ENCODE measurements at regions not wholly inside any gene's neighbourhood (a gene's known extent, or its start where the extent isn't known, plus 50 kb on each side); places are given as distances from the start of the nearest gene placed in this dataset.
A peak's percentile ranks its signal among the peaks of the same experiment; 100 is the strongest.

GRCh38 chr6:134722200-134722870 lies 227.6 kb downstream of the ALDH8A1 start:
- Histone ChIP-seq H3K27me3 (replicated peaks; ENCODE audit: insufficient read depth) (no peaks in the 10 kb centered on the region), H3F3A (ENCODE audit: insufficient read depth) (no peaks in the 10 kb centered on the region), H3K4me1 (ENCODE audit: insufficient read depth) (peaks cover 25% of the 10 kb centered on the region), H3K36me3 (ENCODE audit: low read depth) (no peaks in the 10 kb centered on the region), H3K9me3 (ENCODE audit: low read depth) (no peaks in the 10 kb centered on the region), H2AFZ (peak overlapping the region; percentile 72), H3K27ac (peak overlapping the region; percentile 35), H4K20me1 (ENCODE audit: insufficient read depth) (no peaks in the 10 kb centered on the region), H3K79me2 (ENCODE audit: insufficient read depth) (no peaks in the 10 kb centered on the region), H3K4me2 (ENCODE audit: unreplicated experiment) (peak overlapping the region; percentile 73), H3K9ac (no peak overlapping the region), H3K9me2 (ENCODE audit: insufficient read depth) (no peaks in the 10 kb centered on the region), H3K4me3 (peak overlapping the region; percentile 47; the same call in 1 of the 2 replicates)
- TF ChIP-seq EZH2phosphoT487 (IDR thresholded peaks at IDR 0.05; ENCODE audit: insufficient read depth, low read depth) (no peak), EZH2 (IDR thresholded peaks at IDR 0.05; ENCODE audit: insufficient read depth, poor library complexity, severe bottlenecking) (no peak)
- in situ Hi-C loops (cut with MboI): no loop called here
- peak; percentile 36 for DNase-seq
- WGBS, 2 experiments (ENCODE audit: low coverage in 1 of 2, low lambda C conversion rate in 2 of 2, missing lambda C conversion rate in 2 of 2): 13 to 21% methylated on average over 5 of the region's 5 CpGs

DNA sequence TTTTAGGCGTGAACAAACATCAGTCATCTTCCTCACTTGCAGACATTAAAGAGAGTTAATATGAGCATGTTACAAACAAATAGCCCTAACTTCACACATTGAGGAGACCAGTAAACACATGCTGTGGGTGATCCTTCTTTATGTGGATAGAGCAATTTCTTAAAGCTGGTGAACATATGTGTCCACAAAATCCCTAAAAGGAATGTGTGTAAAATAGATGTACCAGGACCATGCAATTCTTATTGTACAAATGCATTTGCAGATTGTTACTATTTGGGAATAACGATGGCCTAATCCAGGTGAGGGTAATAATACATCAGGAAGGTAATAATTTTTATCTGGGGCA lies 228.9 kb downstream of the ALDH8A1 start:
- H3K27me3 ChIP-seq (replicated peaks; ENCODE audit: insufficient read depth): no peaks in the 10 kb centered on the region
- no peaks in the 10 kb centered on the region for H3K9me2 ChIP-seq (ENCODE audit: insufficient read depth)
- WGBS, 2 experiments (ENCODE audit: low coverage in 1 of 2, low lambda C conversion rate in 2 of 2, missing lambda C conversion rate in 2 of 2): 62 to 67% methylated on average over 2 of the region's 2 CpGs
- H3K4me3 ChIP-seq: no peak overlapping the region
- H3K9me3 ChIP-seq (ENCODE audit: low read depth): no peaks in the 10 kb centered on the region
- TF ChIP-seq EZH2phosphoT487 (IDR thresholded peaks at IDR 0.05; ENCODE audit: insufficient read depth, low read depth): no peak
- no peak for TF ChIP-seq EZH2 (IDR thresholded peaks at IDR 0.05; ENCODE audit: insufficient read depth, poor library complexity, severe bottlenecking)
- H2AFZ ChIP-seq: no peak overlapping the region
- H4K20me1 ChIP-seq (ENCODE audit: insufficient read depth): no peaks in the 10 kb centered on the region
- peaks cover 25% of the 10 kb centered on the region for H3K4me1 ChIP-seq (ENCODE audit: insufficient read depth)
- no peak overlapping the region for H3K4me2 ChIP-seq (ENCODE audit: unreplicated experiment)
- H3F3A ChIP-seq (ENCODE audit: insufficient read depth): no peaks in the 10 kb centered on the region
- H3K79me2 ChIP-seq (ENCODE audit: insufficient read depth): no peaks in the 10 kb centered on the region
- no peak for DNase-seq
- no peaks in the 10 kb centered on the region for H3K36me3 ChIP-seq (ENCODE audit: low read depth)
- in situ Hi-C loops (cut with MboI): no loop called here
- no peak overlapping the region for H3K27ac ChIP-seq
- H3K9ac ChIP-seq: no peak overlapping the region

GRCh38 chr6:134720353-134721059 lies 229.4 kb downstream of the ALDH8A1 start:
- peak overlapping the region; percentile 62 for H2AFZ ChIP-seq
- no peaks in the 10 kb centered on the region for H3K27me3 ChIP-seq (replicated peaks; ENCODE audit: insufficient read depth)
- WGBS, 2 experiments (ENCODE audit: low coverage in 1 of 2, low lambda C conversion rate in 2 of 2, missing lambda C conversion rate in 2 of 2): 51 to 59% methylated on average over 4 of the region's 4 CpGs
- DNase-seq: no peak
- no peak overlapping the region for H3K27ac ChIP-seq
- no peak for TF ChIP-seq EZH2phosphoT487 (IDR thresholded peaks at IDR 0.05; ENCODE audit: insufficient read depth, low read depth)
- no peak for TF ChIP-seq EZH2 (IDR thresholded peaks at IDR 0.05; ENCODE audit: insufficient read depth, poor library complexity, severe bottlenecking)
- no peaks in the 10 kb centered on the region for H3K9me2 ChIP-seq (ENCODE audit: insufficient read depth)
- no peaks in the 10 kb centered on the region for H4K20me1 ChIP-seq (ENCODE audit: insufficient read depth)
- H3K4me3 ChIP-seq: no peak overlapping the region
- in situ Hi-C loops (cut with MboI): no loop called here
- no peak overlapping the region for H3K4me2 ChIP-seq (ENCODE audit: unreplicated experiment)
- H3K9ac ChIP-seq: no peak overlapping the region
- no peaks in the 10 kb centered on the region for H3K9me3 ChIP-seq (ENCODE audit: low read depth)
- H3K79me2 ChIP-seq (ENCODE audit: insufficient read depth): no peaks in the 10 kb centered on the region
- H3K4me1 ChIP-seq (ENCODE audit: insufficient read depth): peaks cover 25% of the 10 kb centered on the region
- H3F3A ChIP-seq (ENCODE audit: insufficient read depth): no peaks in the 10 kb centered on the region
- H3K36me3 ChIP-seq (ENCODE audit: low read depth): no peaks in the 10 kb centered on the region

- H3K27me3 ChIP-seq (replicated peaks; ENCODE audit: insufficient read depth): no peaks in the 10 kb centered on the region
- H3K27ac ChIP-seq: no peak overlapping the region
- peaks cover 25% of the 10 kb centered on the region for H3K4me1 ChIP-seq (ENCODE audit: insufficient read depth)
- H3K9me3 ChIP-seq (ENCODE audit: low read depth): no peaks in the 10 kb centered on the region
- H3K9ac ChIP-seq: no peak overlapping the region
- no peaks in the 10 kb centered on the region for H3F3A ChIP-seq (ENCODE audit: insufficient read depth)
- no peaks in the 10 kb centered on the region for H3K36me3 ChIP-seq (ENCODE audit: low read depth)
- TF ChIP-seq EZH2phosphoT487 (IDR thresholded peaks at IDR 0.05; ENCODE audit: insufficient read depth, low read depth) (no peak), EZH2 (IDR thresholded peaks at IDR 0.05; ENCODE audit: insufficient read depth, poor library complexity, severe bottlenecking) (no peak)
- no peak overlapping the region for H3K4me3 ChIP-seq
- no peaks in the 10 kb centered on the region for H3K9me2 ChIP-seq (ENCODE audit: insufficient read depth)
- in situ Hi-C loops (cut with MboI): no loop called here
- no peaks in the 10 kb centered on the region for H4K20me1 ChIP-seq (ENCODE audit: insufficient read depth)
- no peak overlapping the region for H3K4me2 ChIP-seq (ENCODE audit: unreplicated experiment)
- no peak for DNase-seq
- WGBS, 2 experiments (ENCODE audit: low coverage in 1 of 2, low lambda C conversion rate in 2 of 2, missing lambda C conversion rate in 2 of 2): 70 to 81% methylated on average over 2 of the region's 2 CpGs
- peak overlapping the region; percentile 62 for H2AFZ ChIP-seq
- H3K79me2 ChIP-seq (ENCODE audit: insufficient read depth): no peaks in the 10 kb centered on the region
Measured at GRCh38 chr6:134719911-134720310, 230.0 kb downstream of the ALDH8A1 start.
